M059J (cell line): ENCODE measurements at regions not wholly inside any gene's neighbourhood (a gene's known extent, or its start where the extent isn't known, plus 50 kb on each side); places are given as distances from the start of the nearest gene placed in this dataset.

Source experiments
- DNase-seq: peaks from one replicate; pipeline ENCODE4 v3.0.0-alpha.2; 2012; ENCODE audit warnings: low read depth

DNA sequence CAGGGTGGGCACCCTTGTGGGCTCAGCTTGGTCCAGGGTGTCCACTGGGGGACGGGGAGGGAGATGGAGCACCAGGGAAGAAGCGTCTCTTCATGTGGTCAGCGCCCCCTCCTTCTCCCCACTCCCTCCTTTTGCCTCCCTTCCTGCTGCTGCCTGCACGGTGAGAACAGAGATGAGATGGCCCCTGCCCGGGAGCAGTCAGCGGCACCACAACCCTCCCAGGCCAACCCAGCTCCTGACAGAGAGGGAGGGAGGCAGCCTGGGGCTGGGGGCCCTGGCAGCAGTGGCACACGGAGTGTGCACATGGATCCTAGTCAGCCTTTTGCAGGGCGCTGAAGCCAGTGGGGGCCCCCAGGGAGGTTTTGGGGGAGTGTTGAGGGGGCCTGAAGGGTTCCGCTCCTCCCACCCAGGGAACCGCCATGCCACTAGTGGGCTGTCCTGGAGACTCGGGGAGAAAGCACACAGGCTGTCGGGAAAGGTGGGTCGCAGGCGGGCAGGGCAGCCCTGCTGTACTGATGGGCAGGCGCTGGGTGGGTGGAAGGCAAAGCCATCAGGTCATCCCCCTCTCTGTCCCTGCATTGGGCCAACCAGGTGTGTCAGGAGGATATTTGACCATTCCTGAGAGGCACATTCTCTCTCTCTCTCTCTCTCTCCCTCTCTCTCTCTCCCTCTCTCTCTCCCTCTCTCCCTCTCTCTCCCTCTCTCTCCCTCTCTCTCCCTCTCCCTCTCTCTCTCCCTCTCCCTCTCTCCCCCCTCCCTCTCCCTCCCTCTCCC is 94.3 kb upstream of the BHLHE23 start:
- DNase-seq = no peak

GRCh38 chr20:63100174-63100925 is 93.6 kb upstream of the BHLHE23 start:
- no peak for DNase-seq

GRCh38 chr20:63099456-63100173 is 92.9 kb upstream of the BHLHE23 start:
- no peak for DNase-seq

DNA sequence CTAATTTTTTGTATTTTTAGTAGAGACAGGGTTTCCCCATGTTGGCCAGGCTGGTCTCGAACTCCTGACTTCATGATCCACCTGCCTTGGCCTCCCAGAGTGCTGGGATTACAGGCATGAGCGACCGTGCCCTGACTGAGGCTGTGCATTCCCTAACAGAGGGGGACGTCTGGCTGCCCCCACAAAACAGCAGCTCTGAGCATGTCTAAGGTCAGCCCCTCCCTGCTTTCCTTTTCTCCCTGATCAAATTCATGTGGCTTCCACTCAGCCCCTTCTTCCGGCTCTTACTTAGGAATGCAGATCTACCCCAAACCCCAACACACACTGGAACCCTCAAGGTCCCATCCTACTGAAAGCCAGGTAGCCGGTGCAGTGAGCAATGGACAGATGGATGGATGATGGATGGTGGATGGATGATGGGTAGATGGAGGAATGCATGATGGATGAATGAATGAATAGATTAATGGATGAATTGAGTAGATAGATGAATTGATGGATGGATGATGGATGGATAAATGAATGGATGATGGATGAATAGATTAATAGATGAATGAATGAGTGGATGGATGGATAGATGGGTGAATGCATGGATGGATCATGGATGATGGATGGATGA is 91.5 kb upstream of the BHLHE23 start:
- no peak for DNase-seq

DNA sequence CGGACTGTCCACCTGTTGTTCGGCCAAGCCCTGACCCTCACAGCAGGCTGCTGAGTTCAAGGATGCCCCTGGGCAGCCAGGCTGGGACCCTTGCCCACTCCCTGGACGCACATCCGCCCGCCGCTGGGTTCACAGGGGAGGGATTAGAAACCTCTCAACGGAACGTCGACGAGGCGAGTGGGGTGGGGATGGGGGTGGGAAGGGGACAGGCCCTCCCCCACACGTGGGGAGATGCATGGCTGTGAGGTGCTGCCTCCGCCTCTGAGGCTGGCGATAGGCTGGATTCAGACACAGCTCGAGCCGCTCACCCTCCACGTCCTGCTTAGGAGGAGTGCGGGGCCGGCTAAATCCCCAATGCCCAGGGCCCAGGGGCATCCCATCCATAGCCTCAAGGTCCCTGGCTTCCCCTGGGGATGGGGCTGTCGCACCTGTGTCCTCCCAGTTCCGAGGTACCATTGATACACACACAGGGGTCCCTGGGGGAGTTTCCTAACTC is 90.6 kb upstream of the BHLHE23 start:
- DNase-seq = no peak

- no peak for DNase-seq
Measured at GRCh38 chr20:63096681-63097335, 90.0 kb upstream of the BHLHE23 start.

GRCh38 chr20:63095718-63096654 is 89.2 kb upstream of the BHLHE23 start:
- no peak for DNase-seq

DNA sequence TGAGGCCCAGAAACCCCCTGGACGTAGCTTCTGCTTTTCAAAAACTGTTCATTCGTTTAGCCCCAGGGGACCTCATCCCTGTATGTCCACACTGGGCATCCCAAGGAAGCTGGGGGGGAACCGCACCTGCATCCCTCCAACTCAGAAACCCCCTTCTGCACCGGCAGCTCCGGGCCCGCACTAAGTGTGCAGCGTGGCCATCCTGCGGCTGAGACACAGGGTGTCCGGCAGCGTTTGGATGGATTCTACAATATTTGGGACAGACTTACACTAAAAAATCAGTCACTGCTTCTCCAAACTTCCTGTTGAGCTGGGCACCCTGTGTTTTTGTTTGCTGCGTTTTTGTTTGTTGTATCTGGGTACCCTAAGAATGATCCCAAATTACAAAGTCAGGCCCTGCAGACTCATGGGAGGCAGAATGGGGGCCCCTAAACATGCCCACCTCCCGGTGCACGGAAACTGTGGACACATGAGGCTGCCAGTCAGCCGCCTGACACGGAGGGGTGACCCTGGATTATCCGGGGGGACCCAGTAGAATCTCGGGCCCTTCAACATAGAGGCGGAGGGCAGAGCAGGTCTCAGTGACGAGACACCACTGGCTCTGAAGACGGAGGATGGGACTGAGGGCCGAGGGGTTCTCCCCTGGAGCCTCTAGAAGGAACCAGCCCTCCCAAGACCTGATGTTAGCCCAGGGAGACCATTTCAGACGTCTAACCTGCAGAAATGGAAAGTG is 88.2 kb upstream of the BHLHE23 start:
- no peak for DNase-seq

GRCh38 chr20:63093966-63094766 is 87.4 kb upstream of the BHLHE23 start:
- no peak for DNase-seq

DNA sequence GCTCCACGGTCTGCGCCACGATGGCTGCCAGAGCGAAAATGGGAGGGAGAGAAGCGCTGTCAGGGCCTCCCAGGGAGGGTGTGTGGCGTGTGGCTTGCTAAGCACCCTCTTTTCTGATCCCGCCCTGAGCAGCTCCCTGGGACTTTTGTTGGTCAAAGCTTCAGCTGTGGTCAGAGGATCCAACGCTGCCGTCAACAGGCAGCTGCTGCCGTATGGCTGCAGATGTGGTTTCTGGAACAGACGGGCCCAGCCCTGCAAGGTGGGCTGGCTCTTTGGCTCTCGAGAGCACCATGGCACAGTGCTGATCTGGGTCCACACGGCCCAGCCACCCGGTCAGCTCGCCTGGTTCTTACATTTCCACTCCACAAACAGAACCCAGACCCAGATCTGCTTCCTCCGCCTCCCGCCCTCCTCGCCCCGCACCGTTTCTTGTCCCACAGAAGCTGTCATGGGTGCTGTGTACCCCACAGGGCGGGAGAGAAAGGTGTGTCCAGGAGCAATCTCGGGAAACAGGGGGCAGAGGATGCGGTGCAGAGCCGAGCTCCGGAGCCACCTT is 86.0 kb upstream of the BHLHE23 start:
- DNase-seq = no peak

DNA sequence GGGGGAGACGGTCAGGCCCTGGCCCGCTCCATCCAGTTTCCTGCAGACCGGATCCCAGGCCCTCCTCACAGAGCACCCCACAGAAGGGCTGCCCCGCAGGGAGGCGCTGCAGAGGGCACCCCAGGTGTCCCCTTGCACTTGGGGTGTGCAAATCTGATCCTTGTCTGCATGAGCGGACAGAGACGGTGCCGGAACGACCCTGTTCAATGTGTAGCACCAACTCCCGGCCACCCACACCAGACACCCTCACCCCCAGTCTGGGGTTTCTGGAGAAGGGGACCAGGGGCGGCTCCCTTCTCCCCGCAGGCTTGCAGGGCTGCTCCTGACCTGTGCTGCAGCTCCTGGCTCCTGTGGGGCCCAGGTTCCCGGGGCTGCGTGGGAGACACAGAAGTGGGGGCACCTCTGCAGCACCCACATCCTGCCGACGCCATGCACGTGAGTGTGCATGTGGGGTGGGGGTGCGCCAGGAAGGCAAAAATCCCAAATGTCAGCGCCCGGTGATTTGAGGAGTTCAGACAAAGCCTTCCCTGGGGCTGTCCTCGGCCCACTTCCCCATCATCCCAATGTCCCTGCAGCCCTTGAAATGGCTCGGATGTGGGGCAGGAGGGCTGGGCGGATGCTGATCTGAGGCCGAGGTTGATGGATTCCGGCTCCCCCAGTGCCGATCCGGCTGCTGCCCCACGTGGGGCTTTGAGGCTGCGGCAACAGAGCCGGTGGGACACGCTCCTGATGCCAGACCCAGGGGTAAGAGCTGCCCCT is 85.3 kb upstream of the BHLHE23 start:
- DNase-seq = no peak

DNA sequence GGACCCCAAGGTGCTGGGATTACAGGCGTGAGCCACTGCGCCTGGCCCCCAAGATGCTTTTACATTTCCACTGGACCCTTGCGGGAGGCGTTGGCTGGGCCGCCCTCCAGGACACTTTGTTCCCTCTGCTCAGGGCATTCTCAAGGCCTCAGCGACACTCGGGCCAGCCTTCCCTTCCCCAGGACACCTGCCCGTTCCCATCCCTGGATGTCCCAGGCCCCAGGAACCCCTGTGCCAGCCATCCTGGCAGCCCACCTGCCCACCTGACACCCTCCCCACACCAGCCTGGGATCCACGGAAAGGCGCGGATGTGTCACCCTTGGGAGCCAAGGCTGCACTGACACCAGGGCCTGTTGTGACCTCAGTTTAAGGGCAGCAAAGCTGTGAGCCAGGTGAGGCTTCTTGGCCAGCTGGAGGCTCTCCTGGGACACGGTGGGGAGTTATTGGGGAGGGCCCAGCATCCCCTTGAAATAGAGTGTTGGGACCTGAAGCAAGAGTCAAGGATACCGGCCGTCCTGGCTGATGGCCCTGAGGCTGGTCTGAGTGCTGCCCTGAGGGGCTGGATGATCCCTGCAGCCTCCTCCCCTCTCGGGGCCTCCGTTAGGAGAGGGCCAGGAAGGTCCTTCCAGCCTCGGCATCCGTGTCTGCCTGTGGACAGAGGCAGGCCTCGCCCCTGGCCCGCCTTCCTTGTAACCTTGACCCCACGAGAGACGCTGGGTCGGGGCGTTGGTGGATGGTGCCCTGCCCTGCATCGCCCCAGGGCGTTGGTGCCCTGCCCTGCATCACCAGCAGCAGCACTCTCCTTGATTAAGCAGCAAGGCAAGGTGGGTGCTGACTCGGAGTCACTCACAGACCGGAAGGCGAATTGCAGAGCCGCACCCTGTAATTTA is 84.2 kb upstream of the BHLHE23 start:
- DNase-seq = no peak

DNA sequence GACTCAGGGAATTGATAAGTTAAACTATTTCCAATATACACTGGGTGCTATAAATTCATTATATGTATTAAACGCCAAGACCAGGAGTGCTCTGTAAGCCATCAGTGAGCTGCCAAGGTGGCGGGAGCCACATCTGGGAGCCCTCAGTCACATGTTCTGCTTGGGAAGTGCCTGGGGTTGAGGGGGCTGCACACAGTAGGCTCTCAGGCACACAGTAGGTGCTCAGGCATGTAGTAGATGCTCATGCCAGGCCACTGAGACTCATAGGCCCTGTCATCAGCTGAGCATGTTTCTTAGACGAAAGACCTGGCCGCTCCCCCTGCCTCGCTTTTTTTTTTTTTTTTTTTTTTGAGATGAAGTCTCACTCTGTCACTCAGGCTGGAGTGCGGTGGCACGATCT is 83.3 kb upstream of the BHLHE23 start:
- no peak for DNase-seq

- DNase-seq = no peak
Measured at GRCh38 chr20:63089051-63089907, 82.5 kb upstream of the BHLHE23 start.

DNA sequence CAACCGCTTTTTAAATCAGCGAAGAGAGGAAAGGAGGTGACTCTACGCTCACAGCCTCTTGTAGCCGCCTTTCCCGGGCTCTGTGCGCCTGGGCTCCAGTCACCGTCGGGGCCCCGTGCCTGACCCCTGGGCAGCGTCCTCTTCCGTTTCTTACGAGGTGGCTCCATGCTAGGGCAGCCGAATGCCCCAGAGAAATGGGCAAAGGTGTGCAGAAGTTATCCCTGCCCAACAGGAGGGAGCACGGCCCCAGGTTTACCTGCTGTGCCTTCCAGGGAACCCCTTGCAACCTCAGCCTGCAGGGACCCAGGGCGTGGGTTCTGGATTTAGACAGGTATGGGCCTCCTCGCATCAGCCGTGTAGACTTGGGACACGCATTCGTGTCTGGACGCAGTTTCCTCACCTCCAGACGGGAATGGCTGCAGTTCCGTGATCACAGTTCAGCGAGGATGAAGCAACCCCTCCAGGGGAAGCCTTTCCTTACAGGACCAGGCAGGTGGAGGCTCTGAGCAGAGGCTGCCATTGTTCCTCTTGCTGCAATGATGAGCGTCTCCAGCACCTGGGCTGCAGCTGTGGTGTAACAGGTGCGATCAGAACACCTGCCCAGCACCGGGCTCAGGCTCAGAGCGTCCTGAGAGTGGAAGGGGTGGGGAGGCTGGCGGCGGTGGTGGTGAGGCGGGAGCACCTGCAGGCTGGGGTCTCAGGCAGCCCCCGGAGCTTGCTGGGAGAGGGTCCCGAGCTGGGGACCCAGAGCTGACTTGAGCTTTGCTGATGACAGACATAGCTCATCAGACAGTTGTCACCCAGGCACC is 81.3 kb upstream of the BHLHE23 start:
- no peak for DNase-seq
